H1 (cell line): ENCODE measurements at regions not wholly inside any gene's neighbourhood (a gene's known extent, or its start where the extent isn't known, plus 50 kb on each side); places are given as distances from the start of the nearest gene placed in this dataset.

ENCODE experiments used
- CBX5 ChIP-seq: fragments of 300-800, 300-1000 bp; sonication (generic); IDR thresholded peaks from 2 replicates; pipeline ENCODE4 v1.7.1; 2016; ENCODE audit warnings: antibody characterized with exemption, low read length, low read depth
- CHD2 ChIP-seq: IDR thresholded peaks from 2 replicates; pipeline ENCODE4 v1.6.1; 2012; ENCODE audit warnings: low read length, improper control_type of control experiment
- CHD7 ChIP-seq: fragments of 300-600 bp; sonication (generic); IDR thresholded peaks from 2 replicates; pipeline ENCODE4 v1.7.1; 2012; ENCODE audit warnings: low read length, moderate library complexity, mild to moderate bottlenecking, inconsistent platforms; ENCODE audit not compliant: insufficient replicate concordance
- FOSL1 ChIP-seq: IDR thresholded peaks from 2 replicates; pipeline ENCODE4 v1.6.1; 2011; ENCODE audit warnings: mild to moderate bottlenecking, low read depth, low read length, moderate library complexity; ENCODE audit not compliant: insufficient read depth
- JUN ChIP-seq: IDR thresholded peaks from 2 replicates; pipeline ENCODE4 v1.6.1; 2011; ENCODE audit warnings: low read depth, mild to moderate bottlenecking, improper control_type of control experiment, low read length
- KDM1A ChIP-seq: fragments of 200-600, 300-600 bp; sonication (generic); IDR thresholded peaks from 2 replicates; pipeline ENCODE4 v1.7.1; 2016; ENCODE audit warnings: mild to moderate bottlenecking, low read length, borderline replicate concordance
- RBBP5 ChIP-seq: IDR thresholded peaks from 2 replicates; pipeline ENCODE4 v1.7.1; 2012; ENCODE audit warnings: low read depth, mild to moderate bottlenecking, inconsistent platforms, low read length, moderate library complexity, borderline replicate concordance
- SAP30 ChIP-seq: fragments of 300-600 bp; sonication (generic); IDR thresholded peaks from 2 replicates; pipeline ENCODE4 v1.7.1; 2012; ENCODE audit warnings: low read length, moderate library complexity, mild to moderate bottlenecking, inconsistent platforms; ENCODE audit not compliant: insufficient read depth, insufficient replicate concordance
- SRF ChIP-seq: IDR thresholded peaks from 2 replicates; pipeline ENCODE4 v1.6.1; 2011; ENCODE audit warnings: mild to moderate bottlenecking, low read depth, low read length, moderate library complexity
- TAF1 ChIP-seq: IDR thresholded peaks from 2 replicates; pipeline ENCODE4 v1.6.1; 2011; ENCODE audit warnings: mild to moderate bottlenecking, low read depth, low read length
- TBP ChIP-seq: IDR thresholded peaks from 2 replicates; pipeline ENCODE4 v1.6.1; 2011; ENCODE audit warnings: low read depth, low read length, improper control_type of control experiment

DNA sequence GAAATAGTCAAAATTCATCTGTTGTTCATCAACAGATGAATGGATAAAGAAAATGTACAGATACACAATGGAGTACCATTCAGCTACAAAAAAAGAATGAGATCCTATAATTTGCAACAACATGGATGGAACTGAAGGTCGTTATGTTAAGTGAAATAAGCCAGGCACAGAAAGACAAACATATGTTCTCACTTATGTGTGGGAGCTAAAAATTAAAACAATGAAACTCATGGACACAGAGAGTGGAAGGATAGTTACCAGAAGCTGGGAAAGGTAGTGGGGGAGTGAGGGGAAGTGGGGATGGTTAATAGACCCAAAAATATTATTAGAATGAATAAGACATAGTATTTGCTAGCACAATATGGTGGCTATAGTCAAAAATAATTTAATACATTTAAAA, 70.0 kb upstream of the KCNMA1 start (continued):
- TF ChIP-seq CHD7 (no peak), SAP30 (no peak), FOSL1 (no peak), RBBP5 (no peak), TBP (no peak), JUN (no peak), KDM1A (no peak), SRF (no peak), CBX5 (no peak), CHD2 (no peak), TAF1 (no peak)
